ENCODE measurements at regions not wholly inside any gene's neighbourhood (a gene's known extent, or its start where the extent isn't known, plus 50 kb on each side); places are given as distances from the start of the nearest gene placed in this dataset.
A peak's percentile ranks its signal among the peaks of the same experiment; 100 is the strongest.
"Not testable (repeated sequence)": the region's sequence is repeated elsewhere in the genome, so short reads cannot be mapped to it uniquely, and the experiment has no call there.

DNA sequence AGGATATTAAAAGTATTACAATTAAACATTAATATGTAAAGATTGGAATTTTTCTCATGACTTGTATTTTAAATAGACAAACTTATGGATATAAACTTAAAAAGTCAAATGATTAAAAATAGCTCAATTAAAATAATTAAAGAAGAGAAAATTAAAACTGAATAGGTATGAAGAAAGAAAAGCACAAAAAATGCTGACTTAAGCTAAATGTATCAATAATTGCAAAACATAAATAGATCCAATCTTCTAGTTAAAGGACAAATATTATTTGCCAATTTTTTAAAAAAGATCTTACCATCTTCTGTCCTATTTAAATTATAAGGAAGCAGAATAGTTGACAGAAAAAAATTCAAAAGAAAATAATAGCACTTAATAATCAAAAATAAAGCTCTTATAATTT, 646.3 kb upstream of the ANKRD30A start:
- DNase-seq, result no peak

- DNase-seq, result no peak
Measured at GRCh38 chr10:36476399-36476798, 649.0 kb upstream of the ANKRD30A start.

DNA sequence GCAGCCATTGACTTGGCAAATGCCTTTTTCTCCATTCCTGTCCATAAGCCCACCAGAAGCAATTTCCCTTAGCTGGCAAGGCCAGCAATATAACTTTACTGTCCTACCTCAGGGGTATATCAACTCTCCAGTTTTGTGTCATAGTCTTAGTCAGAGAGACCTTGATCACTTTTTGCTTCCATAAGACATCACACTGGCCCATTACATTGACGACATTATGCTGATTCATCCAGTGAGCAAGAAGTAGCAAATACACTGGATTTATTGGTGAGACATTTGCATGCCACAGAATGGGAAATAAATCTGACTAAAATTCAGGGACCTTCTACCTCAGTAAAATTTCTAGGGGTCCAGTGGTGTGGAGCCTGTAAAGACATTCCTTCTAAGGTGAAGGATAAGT, 649.7 kb upstream of the ANKRD30A start:
- no peak for DNase-seq

DNA sequence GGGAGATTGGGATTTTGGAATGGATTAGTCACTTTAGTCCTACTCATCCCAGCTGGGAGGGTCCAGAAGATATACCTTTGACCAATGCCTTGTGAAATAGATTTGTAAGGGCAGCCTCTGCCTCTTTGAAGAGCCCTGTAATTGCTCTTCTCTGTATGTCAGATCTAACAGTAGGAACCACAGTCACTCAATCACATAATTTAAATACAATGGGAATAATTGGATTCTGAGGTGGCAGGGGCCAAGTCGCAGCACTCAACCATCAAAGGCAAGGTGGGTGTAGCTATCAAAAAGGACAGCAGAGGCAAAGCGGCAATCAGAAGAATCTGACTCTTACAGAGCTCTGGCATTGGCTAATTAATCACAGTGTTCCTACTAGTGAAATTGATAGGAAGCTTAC, 650.9 kb upstream of the ANKRD30A start:
- no peak for DNase-seq

DNA sequence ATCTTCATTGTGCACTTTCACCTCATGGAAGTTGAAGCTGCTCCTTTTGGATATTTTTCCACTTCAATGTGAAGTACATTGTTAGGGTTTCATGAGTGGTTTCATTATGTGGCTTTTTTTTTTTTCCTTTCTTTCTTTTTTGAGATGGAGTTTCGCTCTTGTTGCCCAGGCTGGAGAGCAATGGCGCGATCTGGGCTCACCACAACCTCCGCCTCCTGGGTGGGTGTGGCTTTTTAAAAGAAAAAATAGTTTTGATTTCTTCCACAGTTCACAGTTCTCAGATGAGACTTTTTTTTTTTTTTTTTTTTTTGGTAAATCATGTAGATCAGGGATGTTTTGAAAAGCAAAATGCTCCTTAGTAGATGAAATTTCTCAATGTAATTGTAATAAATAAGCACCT, 652.3 kb upstream of the ANKRD30A start:
- no peak for DNase-seq

GRCh38 chr10:36469585-36469984, 655.8 kb upstream of the ANKRD30A start:
- no peak for DNase-seq

DNA sequence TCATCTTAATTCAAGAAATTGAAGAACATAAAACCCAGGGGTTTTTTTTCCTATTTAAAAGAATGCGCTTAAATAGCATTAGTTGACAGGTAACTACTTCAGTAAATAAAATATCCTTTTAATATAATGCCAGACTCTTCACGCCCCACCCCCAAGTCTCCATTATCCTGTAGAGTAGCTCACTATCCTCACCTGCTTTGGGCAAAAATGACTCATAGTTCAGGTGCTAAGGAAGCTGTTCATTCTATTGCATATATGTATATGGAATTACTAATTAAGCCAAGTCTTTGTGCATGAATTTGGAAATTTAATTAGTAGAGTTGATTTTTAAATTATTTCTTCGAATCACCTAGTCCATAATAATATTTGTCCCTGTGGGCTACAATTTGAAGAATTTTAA, 656.8 kb upstream of the ANKRD30A start:
- no peak for DNase-seq

- DNase-seq, result no peak
Measured at GRCh38 chr10:36465604-36466379, 659.6 kb upstream of the ANKRD30A start.

GRCh38 chr10:36464291-36464690, 661.1 kb upstream of the ANKRD30A start:
- DNase-seq, result no peak

DNA sequence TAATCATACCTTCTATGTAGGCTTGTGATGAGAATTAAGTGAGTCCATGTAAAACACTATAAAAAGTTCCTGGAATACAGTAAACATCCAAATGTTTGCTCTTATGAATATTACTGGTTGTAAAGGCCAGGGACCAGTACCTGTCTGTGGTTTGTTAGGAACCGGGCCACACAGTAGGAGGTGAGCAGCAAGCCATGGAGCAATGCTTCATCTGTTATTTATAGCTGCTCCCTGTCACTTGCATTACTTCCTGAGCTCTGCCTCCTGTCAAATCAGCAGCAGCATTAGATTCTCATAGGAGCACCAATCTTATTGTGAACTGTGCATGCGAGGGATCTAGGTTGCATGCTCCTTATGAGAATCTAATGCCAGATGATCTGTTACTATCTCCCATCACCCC, 662.0 kb upstream of the ANKRD30A start:
- no peak for DNase-seq

GRCh38 chr10:36462194-36462593, 663.2 kb upstream of the ANKRD30A start:
- DNase-seq, result no peak

- not testable (repeated sequence) for DNase-seq
Measured at GRCh38 chr10:36458437-36458836, 667.0 kb upstream of the ANKRD30A start.

DNA sequence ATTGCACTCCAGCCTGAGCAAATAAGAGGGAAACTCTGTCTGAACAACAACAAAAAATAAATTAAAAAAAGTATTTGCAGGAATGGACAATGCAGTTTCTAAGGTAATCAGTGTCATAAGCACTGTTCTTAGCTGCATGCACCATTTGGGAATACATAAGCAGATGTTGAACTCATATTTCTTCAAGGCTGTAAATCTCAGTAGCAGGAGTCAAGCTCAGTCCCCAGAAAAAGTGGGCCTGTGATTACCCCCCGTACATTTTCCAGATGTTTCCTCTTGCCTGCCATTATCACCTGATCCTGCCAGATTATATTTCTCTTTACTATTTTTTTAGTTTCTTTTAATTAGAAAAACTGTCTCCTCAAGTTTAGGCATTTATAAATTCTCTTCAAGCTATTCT, 667.6 kb upstream of the ANKRD30A start:
- no peak for DNase-seq

- DNase-seq, result no peak
Measured at GRCh38 chr10:36455526-36456133, 669.8 kb upstream of the ANKRD30A start.

- no peak for DNase-seq
Measured at GRCh38 chr10:36452851-36453250, 672.5 kb upstream of the ANKRD30A start.

GRCh38 chr10:36451391-36451970, 673.9 kb upstream of the ANKRD30A start:
- DNase-seq, result no peak

GRCh38 chr10:36450380-36450779, 675.0 kb upstream of the ANKRD30A start:
- DNase-seq, result no peak

GRCh38 chr10:36448760-36449691, 676.4 kb upstream of the ANKRD30A start:
- DNase-seq, result no peak

GRCh38 chr10:36446881-36447280, 678.5 kb upstream of the ANKRD30A start:
- peak; percentile 69 for DNase-seq

DNA sequence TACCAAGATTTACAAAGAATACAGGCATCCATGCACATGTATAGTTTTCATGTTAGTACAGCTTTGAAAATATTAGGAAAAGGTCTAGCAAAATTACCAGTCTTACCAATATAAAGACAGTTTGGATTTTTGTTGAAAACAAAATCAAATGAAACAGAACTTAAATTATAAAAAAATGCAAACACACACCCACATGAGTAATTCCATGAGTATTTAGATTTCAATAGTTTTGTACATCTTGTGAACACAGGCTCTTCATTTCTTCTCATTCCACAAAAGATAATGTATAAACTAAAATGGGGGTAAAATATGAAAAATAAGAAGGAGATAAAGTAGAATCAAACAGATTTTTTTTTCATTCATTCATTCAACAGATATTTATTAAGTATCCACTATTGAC, 682.2 kb upstream of the ANKRD30A start:
- DNase-seq, result no peak

GRCh38 chr10:36441557-36441956, 683.8 kb upstream of the ANKRD30A start:
- DNase-seq, result no peak

DNA sequence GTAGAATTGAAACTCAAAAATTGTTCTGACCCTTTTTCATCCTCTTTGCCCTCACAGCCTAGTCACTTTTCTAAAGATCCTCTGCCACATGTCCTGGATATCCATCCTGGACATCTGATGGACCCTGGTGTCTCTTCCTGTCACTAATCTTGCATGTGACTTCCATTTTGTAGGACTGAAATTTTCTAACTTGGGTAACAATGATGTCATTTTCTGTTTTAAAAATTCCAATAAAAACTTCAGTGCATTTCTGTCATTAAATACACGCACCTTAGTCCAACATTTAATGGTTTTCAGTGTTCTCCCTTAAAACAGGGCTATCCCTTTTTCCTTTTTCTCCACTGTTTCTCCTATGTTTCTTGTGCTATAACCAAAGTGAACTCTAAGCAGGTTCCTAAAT, 684.9 kb upstream of the ANKRD30A start:
- DNase-seq, result no peak

DNA sequence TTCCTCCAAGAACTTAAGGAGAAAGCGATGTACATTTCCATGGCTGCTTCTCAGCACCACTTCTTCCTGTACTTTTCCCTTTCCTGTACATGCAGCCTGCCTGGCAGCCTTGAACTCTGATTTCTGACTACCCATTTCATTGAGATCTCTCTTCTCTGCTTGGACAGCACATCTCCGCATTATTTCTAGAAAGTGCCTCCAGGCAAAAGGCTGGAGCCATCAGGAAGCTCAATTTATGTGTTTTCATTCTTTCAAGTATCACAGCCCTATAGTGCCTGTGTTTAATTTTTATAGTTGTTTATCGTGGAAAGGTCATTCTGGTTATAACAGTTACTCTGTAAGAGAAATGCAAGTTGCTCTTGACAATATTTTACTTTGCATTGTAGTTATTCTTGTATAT, 688.0 kb upstream of the ANKRD30A start:
- no peak for DNase-seq

All from NCI-H1105 (cell line).